ENCODE measurements at regions not wholly inside any gene's neighbourhood (a gene's known extent, or its start where the extent isn't known, plus 50 kb on each side); places are given as distances from the start of the nearest gene placed in this dataset.
"Not testable (repeated sequence)": the region's sequence is repeated elsewhere in the genome, so short reads cannot be mapped to it uniquely, and the experiment has no call there.

DNA sequence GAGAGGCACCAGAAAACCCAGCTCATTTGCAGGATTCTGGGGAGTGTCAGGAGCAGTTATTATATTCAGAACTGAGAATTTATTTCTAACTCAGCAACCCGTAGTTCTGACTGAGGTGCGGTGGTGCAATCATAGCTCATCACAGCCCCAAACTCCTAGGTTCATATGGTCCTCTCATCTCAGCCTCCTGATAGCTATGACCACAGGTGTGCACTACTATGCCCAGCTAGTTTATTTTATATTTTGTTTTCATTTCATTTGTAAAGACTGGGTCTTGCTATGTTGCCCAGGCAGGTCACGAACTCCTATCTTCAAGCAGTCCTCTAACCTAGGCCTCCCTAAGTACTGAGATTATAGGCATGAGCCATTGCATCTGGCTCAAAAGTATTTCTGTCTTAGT lies 4819.8 kb upstream of the OR11H1 start:
- intact Hi-C loops (cut with micrococcal nuclease); H3K4me1 ChIP-seq; H3K36me3 ChIP-seq; H3K4me3 ChIP-seq; H3K27ac ChIP-seq (replicated peaks); H3K9me3 ChIP-seq (replicated peaks); H3K27me3 ChIP-seq (ENCODE audit: low read depth); DNase-seq: not testable (repeated sequence)

DNA sequence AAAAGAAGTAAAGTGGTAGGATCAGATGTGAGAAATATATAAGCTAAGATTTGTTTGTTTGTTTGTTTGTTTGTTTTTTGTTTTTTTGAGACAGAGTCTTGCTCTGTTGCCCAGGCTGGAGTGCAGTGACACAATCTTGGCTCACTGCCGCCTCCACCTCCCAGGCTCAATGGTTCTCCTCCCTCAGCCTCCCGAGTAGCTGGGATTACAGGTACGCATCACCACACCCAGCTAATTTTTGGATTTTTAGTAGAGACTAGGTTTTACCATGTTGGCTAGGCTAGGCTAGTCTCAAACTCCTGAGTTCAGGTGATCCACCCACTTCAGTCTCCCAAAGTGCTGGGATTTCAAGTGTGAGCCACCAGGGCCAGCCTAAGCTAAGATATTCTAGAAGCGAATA lies 4817.1 kb upstream of the OR11H1 start:
- not testable (repeated sequence) for H3K4me3 ChIP-seq; H3K27me3 ChIP-seq (ENCODE audit: low read depth); DNase-seq

GRCh38 chr22:10722804-10723203 lies 4805.2 kb upstream of the OR11H1 start:
- H3K4me1 ChIP-seq; H3K36me3 ChIP-seq; H3K27me3 ChIP-seq (ENCODE audit: low read depth); intact Hi-C loops (cut with micrococcal nuclease); DNase-seq; H3K4me3 ChIP-seq; H3K27ac ChIP-seq (replicated peaks): not testable (repeated sequence)
- H3K9me3 ChIP-seq (replicated peaks): peaks cover 42% of the 10 kb centered on the region

More for the DNA sequence above, 4817.1 kb upstream of the OR11H1 start:
- intact Hi-C loops (cut with micrococcal nuclease); H3K4me1 ChIP-seq; H3K27ac ChIP-seq (replicated peaks); H3K36me3 ChIP-seq: not testable (repeated sequence)
- H3K9me3 ChIP-seq (replicated peaks): peaks cover 16% of the 10 kb centered on the region

DNA sequence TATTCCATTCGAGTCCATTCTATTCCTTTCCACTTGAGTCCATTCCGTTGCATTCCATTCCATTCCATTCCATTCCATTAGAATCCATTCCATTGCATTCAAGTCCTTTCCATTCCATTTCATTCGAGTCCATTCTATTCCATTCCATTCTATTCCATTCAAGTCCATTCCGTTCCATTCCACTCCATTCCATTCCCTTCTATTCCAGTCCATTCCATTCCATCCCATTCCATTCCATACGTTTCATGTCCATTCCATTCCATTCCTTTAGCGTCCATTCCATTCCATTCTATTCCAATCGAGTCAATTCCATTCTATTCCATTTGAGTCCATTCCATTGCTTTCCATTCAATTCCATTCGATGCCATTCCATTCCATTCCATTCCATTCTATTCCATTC lies 4804.0 kb upstream of the OR11H1 start:
- H3K4me1 ChIP-seq; H3K27me3 ChIP-seq (ENCODE audit: low read depth); H3K36me3 ChIP-seq; intact Hi-C loops (cut with micrococcal nuclease); H3K4me3 ChIP-seq; H3K27ac ChIP-seq (replicated peaks); DNase-seq: not testable (repeated sequence)
- H3K9me3 ChIP-seq (replicated peaks): peaks cover 52% of the 10 kb centered on the region

GRCh38 chr22:10727393-10727792 lies 4800.6 kb upstream of the OR11H1 start:
- no peak overlapping the region for H3K27ac ChIP-seq (replicated peaks)
- H3K4me3 ChIP-seq: no peak overlapping the region
- H3K4me1 ChIP-seq: no peaks in the 10 kb centered on the region
- no peaks in the 10 kb centered on the region for H3K36me3 ChIP-seq
- no peak for DNase-seq
- H3K9me3 ChIP-seq (replicated peaks): peaks cover 64% of the 10 kb centered on the region
- intact Hi-C loops (cut with micrococcal nuclease): no loop called here
- TF ChIP-seq, protein P1, sequence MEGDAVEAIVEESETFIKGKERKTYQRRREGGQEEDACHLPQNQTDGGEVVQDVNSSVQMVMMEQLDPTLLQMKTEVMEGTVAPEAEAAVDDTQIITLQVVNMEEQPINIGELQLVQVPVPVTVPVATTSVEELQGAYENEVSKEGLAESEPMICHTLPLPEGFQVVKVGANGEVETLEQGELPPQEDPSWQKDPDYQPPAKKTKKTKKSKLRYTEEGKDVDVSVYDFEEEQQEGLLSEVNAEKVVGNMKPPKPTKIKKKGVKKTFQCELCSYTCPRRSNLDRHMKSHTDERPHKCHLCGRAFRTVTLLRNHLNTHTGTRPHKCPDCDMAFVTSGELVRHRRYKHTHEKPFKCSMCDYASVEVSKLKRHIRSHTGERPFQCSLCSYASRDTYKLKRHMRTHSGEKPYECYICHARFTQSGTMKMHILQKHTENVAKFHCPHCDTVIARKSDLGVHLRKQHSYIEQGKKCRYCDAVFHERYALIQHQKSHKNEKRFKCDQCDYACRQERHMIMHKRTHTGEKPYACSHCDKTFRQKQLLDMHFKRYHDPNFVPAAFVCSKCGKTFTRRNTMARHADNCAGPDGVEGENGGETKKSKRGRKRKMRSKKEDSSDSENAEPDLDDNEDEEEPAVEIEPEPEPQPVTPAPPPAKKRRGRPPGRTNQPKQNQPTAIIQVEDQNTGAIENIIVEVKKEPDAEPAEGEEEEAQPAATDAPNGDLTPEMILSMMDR (IDR thresholded peaks at IDR 0.05; ENCODE audit: borderline replicate concordance): no peak
- no peaks in the 10 kb centered on the region for H3K27me3 ChIP-seq (ENCODE audit: low read depth)

DNA sequence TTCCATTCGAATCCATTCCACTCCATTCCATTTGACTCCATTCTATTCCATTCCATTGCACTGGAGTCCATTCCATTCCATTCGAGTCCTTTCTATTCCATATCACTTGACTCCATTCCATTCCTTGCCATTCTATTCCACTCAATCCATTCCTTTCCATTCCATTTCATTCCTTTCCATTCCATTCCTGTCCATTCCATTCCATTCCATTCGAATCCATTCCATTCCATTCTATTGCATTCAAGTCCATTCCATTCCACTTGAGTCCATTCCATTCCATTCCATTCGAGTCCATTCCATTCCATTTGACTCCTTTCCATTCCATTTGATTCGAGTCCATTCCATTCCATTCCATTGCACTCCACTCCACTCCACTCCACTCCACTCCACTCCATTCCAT lies 4798.0 kb upstream of the OR11H1 start:
- intact Hi-C loops (cut with micrococcal nuclease); H3K36me3 ChIP-seq: not testable (repeated sequence)

GRCh38 chr22:10730706-10731105 lies 4797.3 kb upstream of the OR11H1 start:
- H3K4me3 ChIP-seq; H3K4me1 ChIP-seq; intact Hi-C loops (cut with micrococcal nuclease); H3K27me3 ChIP-seq (ENCODE audit: low read depth); H3K36me3 ChIP-seq; DNase-seq; H3K27ac ChIP-seq (replicated peaks): not testable (repeated sequence)
- peaks cover 54% of the 10 kb centered on the region for H3K9me3 ChIP-seq (replicated peaks)

More for the DNA sequence above, 4798.0 kb upstream of the OR11H1 start:
- DNase-seq; H3K27ac ChIP-seq (replicated peaks); H3K4me1 ChIP-seq; H3K27me3 ChIP-seq (ENCODE audit: low read depth); H3K4me3 ChIP-seq: not testable (repeated sequence)
- H3K9me3 ChIP-seq (replicated peaks): peaks cover 54% of the 10 kb centered on the region

GRCh38 chr22:10731246-10731974 lies 4796.6 kb upstream of the OR11H1 start:
- H3K4me1 ChIP-seq; H3K4me3 ChIP-seq; intact Hi-C loops (cut with micrococcal nuclease); H3K27me3 ChIP-seq (ENCODE audit: low read depth); H3K36me3 ChIP-seq; DNase-seq; H3K27ac ChIP-seq (replicated peaks): not testable (repeated sequence)
- H3K9me3 ChIP-seq (replicated peaks): peaks cover 51% of the 10 kb centered on the region

DNA sequence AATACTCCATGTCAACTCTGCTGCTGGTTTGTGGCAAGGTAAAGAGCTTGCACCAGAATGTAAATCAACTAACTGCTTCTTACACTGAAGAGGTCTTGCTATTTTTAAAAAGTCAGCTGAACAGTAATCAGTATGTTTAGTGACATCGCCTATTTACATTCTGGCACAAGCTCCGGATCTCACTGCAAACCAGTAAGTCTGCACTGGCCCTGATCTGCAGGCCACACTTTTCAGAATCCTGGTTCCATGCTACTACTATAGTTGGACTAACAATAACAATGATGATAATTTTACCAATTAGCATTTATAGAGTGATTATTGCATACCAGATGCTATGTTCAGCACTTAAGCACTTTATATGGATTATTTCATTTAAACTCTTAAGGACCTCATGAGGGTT lies 4792.9 kb upstream of the OR11H1 start:
- H3K4me3 ChIP-seq; H3K36me3 ChIP-seq; H3K4me1 ChIP-seq; intact Hi-C loops (cut with micrococcal nuclease); DNase-seq; H3K27me3 ChIP-seq (ENCODE audit: low read depth); H3K27ac ChIP-seq (replicated peaks): not testable (repeated sequence)
- peaks cover 31% of the 10 kb centered on the region for H3K9me3 ChIP-seq (replicated peaks)

- DNase-seq; H3K4me3 ChIP-seq; H3K4me1 ChIP-seq; intact Hi-C loops (cut with micrococcal nuclease); H3K36me3 ChIP-seq; H3K27ac ChIP-seq (replicated peaks); H3K27me3 ChIP-seq (ENCODE audit: low read depth): not testable (repeated sequence)
- H3K9me3 ChIP-seq (replicated peaks): peaks cover 18% of the 10 kb centered on the region
Observed at GRCh38 chr22:10736879-10737278, 4791.1 kb upstream of the OR11H1 start.

GRCh38 chr22:10737931-10738330 lies 4790.1 kb upstream of the OR11H1 start:
- H3K27ac ChIP-seq (replicated peaks); intact Hi-C loops (cut with micrococcal nuclease): not testable (repeated sequence)
- H3K9me3 ChIP-seq (replicated peaks): peaks cover 20% of the 10 kb centered on the region

More at GRCh38 chr22:10737931-10738330, 4790.1 kb upstream of the OR11H1 start:
- not testable (repeated sequence) for H3K4me1 ChIP-seq; H3K4me3 ChIP-seq; H3K36me3 ChIP-seq; H3K27me3 ChIP-seq (ENCODE audit: low read depth); DNase-seq

All from left ventricle myocardium inferior (tissue), 1 donor.